Mucosa of descending colon (tissue), 3 donors: ENCODE measurements at regions not wholly inside any gene's neighbourhood (a gene's known extent, or its start where the extent isn't known, plus 50 kb on each side); places are given as distances from the start of the nearest gene placed in this dataset.

Source experiments
- ATAC-seq: fragments of 200-7000 bp; cut with Tn5 transposase; one replicate; pipeline ENCODE4 v1.9.1; 2020; ENCODE audit warnings: mild to moderate bottlenecking, moderate library complexity
- DNase-seq, 3 donors: peaks; one replicate each; pipeline ENCODE4 v3.0.0-alpha.2; 2020
- H3K36me3 ChIP-seq: fragments of 200-600 bp; one replicate; pipeline ENCODE4 v1.8.0; 2021; ENCODE audit warnings: low read depth, mild to moderate bottlenecking
- H3K4me1 ChIP-seq: fragments of 200-600 bp; one replicate; pipeline ENCODE4 v1.8.0; 2021; ENCODE audit warnings: low read depth, mild to moderate bottlenecking
- H3K4me3 ChIP-seq: fragments of 200-600 bp; one replicate; pipeline ENCODE4 v1.8.0; 2021; ENCODE audit warnings: mild to moderate bottlenecking
- H3K9me3 ChIP-seq: fragments of 200-600 bp; one replicate; pipeline ENCODE4 v1.8.0; 2021; ENCODE audit warnings: mild to moderate bottlenecking
- CTCF ChIP-seq: fragments of 200-600 bp; IDR thresholded peaks from one replicate; pipeline ENCODE4 v1.8.0; 2022; ENCODE audit warnings: antibody characterized with exemption, mild to moderate bottlenecking
- intact Hi-C, 2 donors: fragments of 100-400 bp; cut with DNase I in 1 of 2; cut with micrococcal nuclease in 1 of 2; formaldehyde crosslinking; loops; one replicate each; pipeline versions ENCODE4 v1.11.0 to v1.11.1; 2022; cut with DNase I, micrococcal nuclease
- donor health status: DM: no; HTN: no; CAD: no; lungs with moderate emphysema.
- donor health status: DM: no; HTN: no; CAD: no.
- donor health status: DM: no; HTN: yes; CAD: no.

GRCh38 chr11:42003801-42004200, 544.3 kb upstream of the LRRC4C start:
- Histone ChIP-seq H3K4me1 (no peaks in the 10 kb centered on the region), H3K4me3 (no peak overlapping the region), H3K36me3 (no peaks in the 10 kb centered on the region), H3K9me3 (peaks cover 5% of the 10 kb centered on the region)
- intact Hi-C loops = no loop called here
- TF ChIP-seq CTCF = no peak
- ATAC-seq = no peak
- no peak for DNase-seq

GRCh38 chr11:42006766-42007165, 547.3 kb upstream of the LRRC4C start:
- DNase-seq = no peak
- Histone ChIP-seq H3K36me3 (no peaks in the 10 kb centered on the region), H3K4me3 (no peak overlapping the region), H3K4me1 (no peaks in the 10 kb centered on the region), H3K9me3 (peaks cover 5% of the 10 kb centered on the region)
- intact Hi-C loops = no loop called here
- TF ChIP-seq CTCF = no peak
- ATAC-seq = no peak

GRCh38 chr11:42012271-42012670, 552.8 kb upstream of the LRRC4C start:
- no peaks in the 10 kb centered on the region for H3K4me1 ChIP-seq
- no peak for TF ChIP-seq CTCF
- H3K36me3 ChIP-seq = no peaks in the 10 kb centered on the region
- no peak overlapping the region for H3K4me3 ChIP-seq
- H3K9me3 ChIP-seq = peaks cover 9% of the 10 kb centered on the region
- DNase-seq (no peak), ATAC-seq (no peak)
- intact Hi-C loops = no loop called here

- no peak for TF ChIP-seq CTCF
- no peaks in the 10 kb centered on the region for H3K4me1 ChIP-seq
- no peaks in the 10 kb centered on the region for H3K36me3 ChIP-seq
- peaks cover 5% of the 10 kb centered on the region for H3K9me3 ChIP-seq
- intact Hi-C loops = no loop called here
- DNase-seq (no peak), ATAC-seq (no peak)
- H3K4me3 ChIP-seq = no peak overlapping the region
These were observed 554.3 kb upstream of the LRRC4C start for GRCh38 chr11:42013656-42014201.

- peaks cover 3% of the 10 kb centered on the region for H3K9me3 ChIP-seq
- H3K4me3 ChIP-seq = no peak overlapping the region
- H3K36me3 ChIP-seq = no peaks in the 10 kb centered on the region
- ATAC-seq = no peak
- intact Hi-C loops = no loop called here
- H3K4me1 ChIP-seq = no peaks in the 10 kb centered on the region
- DNase-seq = no peak
- no peak for TF ChIP-seq CTCF
These were observed 562.5 kb upstream of the LRRC4C start for GRCh38 chr11:42021911-42022310.

GRCh38 chr11:42023267-42023666, 563.8 kb upstream of the LRRC4C start:
- ATAC-seq = no peak
- H3K4me1 ChIP-seq = no peaks in the 10 kb centered on the region
- no peak for TF ChIP-seq CTCF
- no peak for DNase-seq
- intact Hi-C loops = no loop called here
- H3K4me3 ChIP-seq = no peak overlapping the region
- no peaks in the 10 kb centered on the region for H3K36me3 ChIP-seq
- peaks cover 3% of the 10 kb centered on the region for H3K9me3 ChIP-seq
